Endometrium (tissue), 2 donors: ENCODE measurements at regions not wholly inside any gene's neighbourhood (a gene's known extent, or its start where the extent isn't known, plus 50 kb on each side); places are given as distances from the start of the nearest gene placed in this dataset.
"Not testable (repeated sequence)": the region's sequence is repeated elsewhere in the genome, so short reads cannot be mapped to it uniquely, and the experiment has no call there.

Experiments used
- FAIRE-seq: peaks from 2 replicates; lab custom pipeline; 2012; peaks lifted over from hg19 to GRCh38; lab: Jason Lieb, UNC
- donor health status: control.
- donor health status: control.

DNA sequence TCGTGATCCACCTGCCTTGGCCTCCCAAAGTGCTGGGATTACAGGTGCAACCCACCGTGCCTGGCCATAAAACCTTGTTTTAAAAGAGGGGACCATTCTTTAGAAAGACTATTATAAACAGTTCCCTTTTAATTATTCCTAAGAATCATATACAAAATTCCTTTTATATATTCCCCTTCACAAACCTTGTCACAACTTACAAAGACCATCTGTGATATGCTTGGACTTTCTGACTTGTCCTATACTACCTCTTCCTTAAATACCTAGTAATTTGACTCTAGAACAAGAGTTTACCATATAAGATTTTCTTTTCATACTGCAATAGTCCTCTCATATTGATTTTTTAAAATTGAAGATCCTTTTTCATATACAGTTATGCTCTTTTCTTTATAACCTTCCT is 135.8 kb upstream of the PRSS16 start:
- FAIRE-seq = no peak

DNA sequence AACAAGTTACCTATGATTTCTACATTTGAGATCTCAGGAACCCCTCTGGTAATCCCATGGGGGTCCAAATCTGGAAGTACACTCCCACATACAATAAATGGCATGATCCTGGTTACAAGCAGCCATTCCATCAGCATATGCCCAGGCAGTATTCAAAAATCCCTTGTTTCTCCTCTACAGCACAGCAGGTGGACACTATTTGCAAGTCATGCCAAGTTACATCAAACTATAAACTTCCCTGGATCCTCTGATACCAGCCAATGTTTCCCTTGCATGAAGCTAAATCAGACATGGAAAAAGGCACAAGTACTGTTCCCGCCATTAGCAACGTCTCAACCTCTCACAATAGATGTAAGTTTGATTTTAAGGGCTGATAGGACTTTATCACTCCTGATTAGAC is 134.5 kb upstream of the PRSS16 start:
- no peak for FAIRE-seq

DNA sequence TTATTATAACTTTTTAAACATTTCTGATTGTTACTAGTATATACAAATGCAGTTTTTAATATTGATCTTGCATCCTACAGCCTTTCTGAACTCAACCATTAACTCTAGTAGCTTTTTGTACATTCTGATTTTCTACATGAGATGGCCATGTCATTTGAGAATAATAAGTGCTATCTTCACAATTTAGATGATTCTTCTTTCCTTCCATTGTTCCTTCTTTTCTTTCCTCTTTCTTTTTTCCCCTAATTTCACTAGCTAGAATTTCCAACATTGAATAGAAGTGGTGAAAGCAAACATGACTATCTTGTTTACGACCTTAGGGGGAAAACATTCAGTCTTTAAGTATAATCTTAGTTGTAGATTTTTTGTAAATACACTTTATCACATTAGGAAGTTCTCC is 128.2 kb upstream of the PRSS16 start:
- FAIRE-seq = no peak

DNA sequence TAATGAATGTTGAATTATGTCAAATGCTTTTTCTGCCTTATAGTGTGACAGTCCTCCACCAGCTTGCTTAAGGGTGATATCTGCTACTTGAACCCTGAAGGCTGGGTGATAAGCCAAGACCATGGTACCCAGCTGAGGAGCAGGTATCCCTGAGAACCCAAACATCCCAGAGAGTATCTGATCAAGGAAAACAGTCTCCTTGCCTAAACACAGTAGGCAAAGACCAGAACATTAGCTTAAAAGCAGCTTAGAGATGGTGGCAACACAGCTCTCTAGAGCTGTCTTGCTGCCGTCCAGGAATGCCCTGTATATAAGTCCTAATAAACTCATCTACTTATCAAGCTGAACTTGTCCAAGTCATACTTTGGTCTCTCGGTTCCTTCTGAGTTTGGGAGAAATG is 127.7 kb upstream of the PRSS16 start:
- no peak for FAIRE-seq

DNA sequence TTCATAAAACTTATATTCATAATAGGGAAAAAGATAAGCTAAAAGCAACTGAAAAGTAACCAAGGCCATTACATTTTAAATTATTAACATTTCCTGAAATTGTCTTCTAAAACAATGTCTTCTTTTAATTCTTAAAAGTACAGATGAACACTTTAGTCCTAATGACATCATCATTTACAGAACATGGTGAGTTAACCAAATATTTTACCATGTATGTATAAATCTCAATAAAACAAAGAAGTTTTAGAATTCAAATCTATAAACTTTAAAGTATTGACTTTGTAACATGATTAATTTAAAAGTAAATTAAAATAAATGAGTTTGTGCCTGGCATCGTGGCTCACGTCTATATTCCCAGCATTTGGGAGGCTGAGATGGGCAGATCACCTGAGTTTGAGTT is 125.9 kb upstream of the PRSS16 start:
- peak; percentile 18 for FAIRE-seq

DNA sequence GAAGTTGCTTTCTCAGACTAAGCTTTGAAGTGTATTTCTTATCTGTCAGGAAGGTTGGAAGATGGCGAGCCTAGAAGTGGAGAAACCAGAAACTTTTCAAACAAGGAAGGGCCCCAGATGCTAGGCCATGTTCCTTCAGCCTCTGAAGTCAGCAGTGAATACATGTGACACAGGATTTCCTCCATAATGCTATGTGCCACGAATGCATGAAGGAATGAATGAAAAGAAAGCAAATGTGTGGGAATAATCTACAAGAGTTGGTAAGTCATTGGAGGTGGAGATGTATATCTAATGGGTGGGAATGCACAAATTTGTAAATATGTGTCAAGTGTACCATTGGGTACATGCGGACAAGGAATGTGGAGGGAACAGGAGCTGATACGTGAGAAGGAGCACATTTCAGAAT is 123.2 kb upstream of the PRSS16 start:
- no peak for FAIRE-seq

DNA sequence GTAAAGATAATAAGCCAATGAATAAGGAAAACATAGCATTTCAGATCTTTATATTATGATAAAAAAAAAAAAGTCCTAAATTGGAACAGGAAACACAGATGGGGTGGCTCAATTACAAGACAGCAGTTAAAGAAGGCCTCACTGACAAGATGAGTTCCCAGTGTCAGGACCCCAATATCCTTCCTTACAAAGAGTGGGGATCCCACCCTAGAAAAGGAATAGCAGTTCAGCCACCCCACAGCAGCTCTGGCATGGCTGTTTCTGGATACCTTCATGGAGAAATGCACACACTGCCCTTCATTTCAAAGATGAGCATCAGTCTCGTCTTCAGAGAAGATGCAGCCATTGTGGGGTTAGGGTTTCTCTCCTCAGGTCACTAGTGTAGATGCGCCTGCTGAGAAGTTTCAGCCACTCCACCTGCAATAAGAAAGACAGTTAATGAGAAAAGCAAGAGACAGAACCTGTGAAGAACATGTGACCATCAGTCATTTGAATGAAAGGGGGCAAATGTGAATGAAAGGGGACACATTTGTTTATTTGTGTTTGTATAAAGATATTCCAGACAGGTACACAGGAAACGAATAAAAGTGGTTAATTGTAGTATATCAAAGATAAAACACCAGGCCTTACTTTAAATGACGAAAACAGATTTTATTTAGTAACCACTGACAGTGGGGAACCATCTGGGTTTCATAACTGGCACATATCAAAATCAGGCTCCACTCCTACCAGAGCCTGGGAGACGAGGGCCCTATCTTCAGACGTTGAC is 121.3 kb upstream of the PRSS16 start:
- FAIRE-seq = no peak

DNA sequence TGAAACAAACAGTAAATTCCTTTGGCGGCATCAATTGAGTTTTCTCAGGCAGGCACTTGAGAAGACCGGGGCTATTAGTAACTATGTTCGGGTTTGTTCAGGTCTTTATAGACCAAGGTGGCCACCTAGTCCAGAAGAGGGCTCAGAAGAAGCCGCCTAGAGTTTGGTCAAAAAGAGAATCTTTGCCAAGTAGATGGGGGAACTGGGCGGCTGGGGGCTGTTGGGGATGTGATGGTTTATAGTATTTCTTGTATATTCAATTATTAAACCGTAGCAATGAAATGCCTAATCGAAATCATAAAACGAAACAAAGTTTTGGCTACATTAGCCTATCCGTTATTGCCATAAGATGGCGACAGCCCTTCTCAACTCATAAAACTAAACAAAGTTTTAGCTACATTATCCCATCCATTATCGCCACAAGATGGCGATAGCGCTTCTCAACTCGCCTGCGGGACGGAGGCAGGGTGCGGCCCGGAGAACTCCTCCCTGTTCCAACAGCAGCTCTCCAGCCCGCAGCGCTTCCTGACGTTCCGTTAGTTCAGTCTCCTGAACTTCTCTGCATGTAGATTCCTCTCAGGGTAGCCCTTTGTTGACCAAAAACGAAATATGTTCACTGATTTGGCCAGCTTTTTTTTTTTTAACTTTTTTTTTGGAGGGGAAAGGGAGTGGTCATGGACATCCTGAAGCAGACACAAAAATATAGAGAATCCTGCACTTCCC is 120.5 kb upstream of the PRSS16 start:
- FAIRE-seq = peak; percentile 94

DNA sequence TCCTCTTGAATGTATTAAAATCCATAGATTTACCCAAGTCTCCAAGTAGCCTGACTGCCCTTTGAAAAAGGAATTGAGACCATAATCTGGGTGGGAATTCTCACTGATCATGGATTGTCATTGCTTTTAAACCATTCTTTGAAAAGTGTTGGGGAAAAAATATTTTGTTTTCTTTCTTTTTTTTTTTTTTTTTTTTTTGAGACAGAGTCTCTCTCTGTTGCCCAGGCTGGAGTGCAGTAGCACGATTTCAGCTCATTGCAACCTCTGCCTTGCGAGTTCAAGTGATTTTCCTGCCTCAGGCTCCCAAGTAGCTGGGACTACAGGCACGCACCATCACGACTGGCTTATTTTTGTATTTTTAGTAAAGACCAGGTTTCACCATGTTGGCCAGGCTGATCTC is 119.6 kb upstream of the PRSS16 start:
- FAIRE-seq = not testable (repeated sequence)

DNA sequence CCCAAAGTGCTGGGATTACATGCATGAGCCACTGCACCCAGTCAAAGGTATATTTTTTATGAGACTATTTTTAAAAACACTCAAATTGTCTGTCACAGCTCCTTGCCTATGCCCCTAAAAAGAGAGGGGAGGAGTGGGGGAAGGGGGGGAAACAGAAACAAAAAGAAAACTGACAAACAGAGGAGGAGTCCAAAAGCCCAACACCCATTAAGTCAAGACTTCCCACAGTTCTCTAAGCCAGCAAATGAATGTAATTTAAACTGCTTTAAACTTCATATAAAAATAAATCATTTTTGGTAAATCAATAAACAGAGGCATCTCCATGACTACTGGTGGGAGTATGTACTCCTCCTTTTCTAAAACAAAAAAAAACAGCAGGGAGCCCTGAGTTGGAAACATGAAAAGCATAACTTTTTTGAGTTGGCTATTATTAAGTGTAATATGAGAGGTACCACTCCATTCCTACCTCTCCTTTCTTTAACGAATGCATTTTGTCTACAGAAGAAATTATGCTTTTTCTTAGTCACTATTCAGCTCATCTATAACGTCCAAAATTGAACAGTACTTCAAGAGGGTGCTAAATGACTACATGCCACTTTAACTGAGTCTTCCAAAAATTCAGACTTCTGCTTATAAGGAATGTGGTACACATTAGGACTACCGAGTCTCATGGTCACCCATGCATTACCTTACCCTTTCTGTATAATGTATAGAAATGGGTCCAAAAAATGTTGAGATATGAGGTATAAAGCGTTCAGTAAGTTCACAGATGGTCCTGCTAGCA is 119.0 kb upstream of the PRSS16 start:
- FAIRE-seq = no peak

DNA sequence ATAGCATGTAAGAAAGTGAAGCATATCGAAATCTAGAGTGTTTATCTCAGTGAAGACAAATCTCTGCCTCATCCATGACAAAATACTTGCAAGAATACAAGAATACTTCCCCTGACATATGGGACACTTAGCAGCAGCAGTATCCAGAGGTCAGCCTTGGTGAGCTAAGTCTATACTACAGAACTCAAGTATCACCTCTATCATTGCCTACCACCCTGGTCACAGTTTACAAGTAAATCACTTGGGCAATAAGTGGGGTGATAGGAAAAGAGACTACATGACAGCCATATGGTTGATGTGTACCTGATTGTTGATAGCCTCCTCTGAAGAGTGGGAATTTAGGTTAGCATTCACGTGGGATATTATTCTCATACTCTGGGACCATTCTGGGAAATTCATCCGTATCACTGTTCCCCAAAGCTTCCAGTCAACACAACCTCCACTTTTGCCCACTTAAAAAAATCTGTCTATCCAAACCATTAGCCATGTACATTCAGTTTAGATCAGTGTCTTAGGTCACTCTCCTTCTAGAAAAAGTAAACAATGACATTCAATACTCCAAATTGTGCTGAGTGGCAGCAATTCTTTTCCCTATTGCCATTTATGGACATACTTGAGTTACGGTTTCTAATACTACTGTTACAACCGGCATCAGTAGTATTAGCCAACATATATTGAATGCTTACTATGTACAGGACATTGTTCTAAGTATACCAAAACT is 118.2 kb upstream of the PRSS16 start:
- FAIRE-seq = no peak

DNA sequence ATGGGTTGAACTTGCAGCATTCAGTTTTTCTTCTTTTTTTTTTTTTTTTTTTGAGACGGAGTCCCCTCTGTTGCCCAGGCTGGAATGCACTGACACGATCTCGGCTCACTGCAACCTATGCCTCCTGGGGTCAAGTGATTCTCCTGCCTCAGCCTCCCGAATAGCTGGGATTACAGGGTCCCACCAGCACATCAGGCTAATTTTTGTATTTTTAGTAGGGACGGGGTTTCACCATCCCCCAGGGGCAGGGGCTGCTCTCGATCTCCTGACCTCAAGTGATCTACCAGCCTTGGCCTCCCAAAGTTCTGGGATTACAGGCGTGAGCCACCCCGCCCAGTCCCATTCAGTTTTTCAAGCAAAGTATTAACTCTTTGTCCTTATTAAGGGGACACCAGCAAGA is 117.6 kb upstream of the PRSS16 start:
- FAIRE-seq = no peak

DNA sequence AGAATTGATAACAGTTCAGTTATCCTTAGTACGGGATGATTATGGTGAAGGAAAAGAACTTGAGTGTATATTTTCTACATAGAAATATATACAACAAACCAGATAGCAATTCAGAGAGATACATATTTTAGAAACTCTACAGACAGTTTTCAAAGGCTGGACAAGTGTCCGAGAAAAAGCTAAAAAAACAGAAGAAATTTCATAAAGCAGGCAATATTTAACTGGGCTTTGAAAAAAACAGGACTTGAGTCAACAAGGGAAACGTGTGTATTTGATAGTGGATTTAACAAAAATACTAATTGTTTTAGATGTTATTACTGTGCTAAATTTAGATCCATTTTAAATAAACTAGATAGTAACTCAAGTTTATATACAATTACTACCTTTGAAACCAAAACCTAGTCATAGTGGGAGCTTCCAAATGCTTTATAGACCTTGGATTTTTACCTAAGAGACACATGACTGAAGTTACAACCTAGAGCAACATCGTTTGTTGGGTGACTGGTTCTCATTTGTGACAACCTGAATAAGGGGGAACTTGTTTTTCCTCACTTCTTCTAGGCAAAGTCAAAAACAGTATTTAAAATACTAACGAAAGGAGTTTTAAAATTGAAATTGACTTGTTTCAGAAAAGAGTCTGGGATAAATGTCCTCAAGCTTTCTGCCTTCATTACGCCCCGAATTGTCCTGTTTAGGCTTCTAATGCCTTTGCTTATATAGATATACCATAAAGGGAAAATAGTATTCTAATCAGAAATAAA is 116.7 kb upstream of the PRSS16 start:
- no peak for FAIRE-seq

DNA sequence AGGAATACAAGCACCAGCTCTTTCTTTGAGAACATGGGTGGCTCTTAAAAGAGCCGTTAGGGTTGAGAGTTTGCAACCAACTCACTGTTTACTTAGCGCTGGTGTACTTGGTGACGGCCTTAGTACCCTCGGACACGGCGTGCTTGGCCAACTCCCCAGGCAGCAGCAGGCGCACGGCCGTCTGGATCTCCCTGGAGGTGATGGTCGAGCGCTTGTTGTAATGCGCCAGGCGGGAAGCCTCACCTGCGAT is 115.3 kb upstream of the PRSS16 start:
- FAIRE-seq = not testable (repeated sequence)

DNA sequence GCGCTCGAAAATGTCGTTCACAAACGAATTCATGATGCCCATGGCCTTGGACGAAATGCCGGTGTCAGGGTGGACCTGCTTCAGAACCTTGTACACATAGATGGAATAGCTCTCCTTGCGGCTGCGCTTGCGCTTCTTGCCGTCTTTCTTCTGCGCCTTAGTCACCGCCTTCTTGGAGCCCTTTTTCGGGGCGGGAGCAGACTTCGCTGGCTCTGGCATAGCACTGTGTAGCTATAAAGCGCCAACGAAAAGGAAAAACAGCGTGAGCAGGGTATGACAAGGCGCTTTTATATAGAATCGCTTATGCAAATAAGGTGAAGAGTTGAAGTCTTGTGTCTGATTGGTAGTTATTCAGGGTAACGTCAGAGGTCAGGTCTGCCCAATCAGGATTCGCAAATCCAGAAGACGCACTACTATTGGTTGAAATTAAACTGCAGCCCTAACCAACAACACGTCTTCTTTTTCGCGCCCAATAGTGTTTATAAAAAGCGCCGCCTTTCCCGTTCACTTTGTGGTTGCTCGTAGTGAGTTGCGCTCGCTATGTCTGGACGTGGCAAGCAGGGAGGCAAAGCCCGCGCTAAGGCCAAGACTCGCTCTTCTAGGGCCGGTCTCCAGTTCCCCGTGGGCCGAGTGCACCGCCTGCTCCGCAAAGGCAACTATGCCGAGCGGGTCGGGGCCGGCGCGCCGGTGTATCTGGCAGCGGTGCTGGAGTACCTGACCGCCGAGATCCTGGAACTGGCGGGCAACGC is 114.8 kb upstream of the PRSS16 start:
- FAIRE-seq = peak; percentile 99

DNA sequence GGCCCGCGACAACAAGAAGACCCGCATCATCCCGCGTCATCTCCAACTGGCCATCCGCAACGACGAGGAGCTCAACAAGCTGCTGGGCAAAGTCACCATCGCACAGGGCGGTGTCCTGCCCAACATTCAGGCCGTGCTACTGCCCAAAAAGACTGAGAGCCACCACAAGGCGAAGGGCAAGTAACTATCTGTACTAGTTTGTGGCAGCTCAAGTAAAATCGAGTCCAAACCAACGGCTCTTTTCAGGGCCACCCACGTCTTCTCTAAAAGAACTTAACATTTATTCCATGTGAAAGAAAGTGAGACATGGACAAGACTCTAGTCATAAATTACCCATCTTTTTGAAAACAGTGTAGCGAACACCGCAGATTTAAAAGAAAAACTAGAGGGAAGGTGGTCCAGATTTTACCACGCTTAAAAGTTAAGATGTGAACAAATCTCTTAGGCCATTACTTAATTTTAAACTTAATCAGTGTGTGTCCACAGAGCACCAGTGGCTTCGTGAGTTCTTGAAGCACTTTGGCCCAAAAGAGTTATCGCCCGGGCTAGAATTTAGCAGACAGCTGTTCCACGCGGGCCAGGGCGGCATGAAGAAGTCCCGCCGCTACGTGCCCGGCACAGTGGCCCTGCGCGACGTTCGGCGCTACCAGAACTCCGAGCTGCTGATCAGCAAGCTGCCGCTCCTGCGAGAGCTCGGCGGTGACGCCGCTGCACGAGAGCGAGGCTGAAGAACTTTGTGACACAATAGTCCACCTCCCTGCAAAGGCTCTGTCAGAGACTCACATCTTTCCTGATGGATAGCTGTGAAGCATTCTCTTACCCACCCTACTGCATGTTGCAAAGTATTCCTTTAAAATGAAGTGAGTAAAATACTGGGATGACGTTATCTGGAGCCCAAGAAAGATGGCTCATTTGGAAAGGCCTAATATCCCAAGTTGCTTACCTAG is 113.9 kb upstream of the PRSS16 start:
- no peak for FAIRE-seq

DNA sequence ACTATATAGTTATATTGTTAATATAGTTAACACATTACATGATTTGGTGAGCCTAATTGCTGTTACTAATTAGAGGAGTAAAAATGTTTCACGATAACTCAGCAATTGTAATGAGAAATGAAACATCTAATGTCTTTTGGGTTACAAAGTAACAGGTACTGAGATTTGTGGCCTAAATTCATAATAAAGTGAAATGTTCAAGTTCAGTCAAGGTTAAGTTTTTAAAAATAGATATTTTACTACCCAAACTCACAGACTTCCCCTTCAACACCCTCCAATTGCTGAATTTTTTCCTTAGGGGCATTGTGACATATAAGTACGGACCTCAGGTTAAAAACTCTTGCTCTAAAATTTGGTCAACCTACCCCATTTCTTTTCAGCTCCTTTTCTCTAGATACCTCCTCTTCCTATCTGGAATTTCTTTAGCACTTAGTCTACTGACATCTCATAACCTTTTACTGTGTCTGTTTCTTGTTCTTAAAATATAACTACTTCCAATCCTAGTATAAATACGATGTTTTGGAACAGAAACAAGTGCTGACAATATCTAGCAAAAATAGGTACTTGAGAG is 112.3 kb upstream of the PRSS16 start:
- no peak for FAIRE-seq

DNA sequence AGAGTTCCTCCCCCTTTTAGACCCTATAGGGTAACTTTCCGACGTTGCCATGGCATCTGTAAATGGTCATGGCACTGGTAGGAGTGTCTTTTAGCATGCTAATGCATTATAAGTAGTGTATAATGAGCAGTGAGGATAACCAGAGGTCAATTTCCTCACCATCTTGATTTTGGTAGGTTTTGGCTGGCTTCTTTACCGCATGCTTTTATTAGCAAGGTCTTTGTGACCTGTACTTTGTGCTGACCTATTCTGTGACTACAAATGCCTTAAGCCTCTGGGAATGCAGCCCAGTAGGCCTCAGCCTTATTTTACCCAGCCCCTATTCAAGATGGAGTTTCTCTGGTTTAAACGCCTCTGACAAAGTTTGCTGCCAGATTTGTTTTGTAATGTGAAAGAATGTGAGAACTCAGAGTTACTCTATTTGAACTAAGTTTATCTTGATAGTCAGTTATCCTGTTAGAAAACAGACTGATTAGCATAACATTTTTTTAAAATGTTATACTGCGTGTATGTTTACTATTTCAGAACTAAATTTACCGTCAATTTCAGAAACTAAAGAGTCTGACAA is 111.3 kb upstream of the PRSS16 start:
- no peak for FAIRE-seq
